GM18507 (cell line): ENCODE measurements at regions not wholly inside any gene's neighbourhood (a gene's known extent, or its start where the extent isn't known, plus 50 kb on each side); places are given as distances from the start of the nearest gene placed in this dataset.

ENCODE experiments used
- DNase-seq: peaks from one replicate; pipeline ENCODE4 v3.0.0; 2011; ENCODE audit warnings: low read depth; ENCODE audit not compliant: insufficient read length; ENCODE audit errors: extremely low spot score
- FAIRE-seq: peaks from 2 replicates; lab custom pipeline; 2011; peaks lifted over from hg19 to GRCh38; lab: Jason Lieb, UNC

DNA sequence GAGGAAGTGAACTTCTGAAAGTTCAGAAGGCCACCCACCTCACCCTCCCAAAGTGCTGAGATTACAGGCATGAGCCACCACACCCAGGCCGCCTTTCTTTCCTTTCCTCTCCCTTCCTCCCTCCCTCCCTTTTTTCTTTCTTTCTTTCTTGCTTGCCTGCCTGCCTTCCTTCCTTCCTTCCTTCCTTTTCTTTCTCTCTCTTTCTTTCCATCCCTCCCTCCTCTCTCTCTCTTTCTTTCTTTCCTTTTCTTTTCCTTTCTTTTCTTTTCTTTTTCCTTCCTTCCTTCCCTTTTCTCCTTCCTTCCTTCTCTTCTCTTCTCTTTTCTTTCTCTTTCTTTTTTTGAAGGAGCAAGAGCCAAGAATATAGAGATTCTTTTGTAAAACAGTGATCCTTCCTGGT, 208.3 kb upstream of the HMGA2 start:
- no peak for FAIRE-seq
- DNase-seq = no peak

DNA sequence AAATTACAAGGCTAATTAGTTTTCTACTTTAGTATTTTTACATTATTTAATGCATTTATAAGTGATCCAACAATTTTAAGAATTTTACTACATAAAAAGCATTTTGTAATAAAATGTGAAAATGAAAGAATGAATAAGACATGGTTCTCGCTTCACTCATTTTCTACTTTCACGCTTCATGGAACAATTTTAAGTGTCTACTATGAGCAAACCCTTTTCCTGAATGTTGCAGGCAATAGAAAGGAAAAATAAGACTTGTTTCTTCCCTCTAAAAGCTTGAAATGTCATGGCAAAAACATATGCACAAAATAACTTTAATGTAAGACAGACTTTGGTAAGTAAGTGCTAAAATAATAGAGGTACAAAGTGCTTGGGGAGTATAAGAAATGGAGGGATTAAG, 205.7 kb upstream of the HMGA2 start:
- no peak for DNase-seq
- no peak for FAIRE-seq

DNA sequence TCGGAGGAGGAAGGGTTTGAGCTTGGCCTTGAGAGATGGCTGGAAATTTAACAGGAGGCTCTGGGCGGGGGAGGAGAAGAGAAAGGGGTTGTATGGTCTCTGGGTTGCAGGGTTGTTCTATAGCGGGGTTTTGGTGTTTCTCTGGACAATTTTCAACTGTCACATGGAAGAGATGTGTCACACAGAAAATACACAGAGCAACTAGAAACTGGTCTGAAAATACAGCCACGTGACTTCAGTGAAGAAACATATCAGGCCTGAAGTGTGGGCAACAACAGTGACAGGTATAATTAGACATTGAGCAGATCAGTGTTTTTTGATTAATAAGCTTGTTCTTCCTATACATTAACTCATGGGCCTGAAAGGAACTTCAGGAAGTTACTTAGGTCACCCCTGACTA, 205.3 kb upstream of the HMGA2 start:
- FAIRE-seq (no peak), DNase-seq (no peak)

DNA sequence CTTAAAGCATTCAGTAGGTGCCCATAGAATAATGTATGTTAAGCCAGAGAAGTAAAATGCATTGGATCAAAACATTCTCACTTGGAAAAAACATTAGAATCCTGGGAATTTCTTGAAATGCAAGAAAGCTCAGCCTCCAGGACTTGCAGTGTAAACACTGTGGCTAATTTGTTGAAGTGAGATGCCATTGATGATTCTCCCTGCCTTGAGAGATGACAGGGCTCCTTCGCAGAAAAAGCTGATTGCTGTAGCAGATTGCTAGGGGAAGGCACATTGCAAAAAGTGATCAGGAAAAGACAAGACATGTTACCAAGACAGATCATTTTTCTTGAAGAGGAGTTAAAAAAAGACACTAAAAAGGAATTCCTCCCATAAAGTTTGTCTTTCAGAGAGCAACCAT, 204.2 kb upstream of the HMGA2 start:
- no peak for DNase-seq
- FAIRE-seq = no peak

DNA sequence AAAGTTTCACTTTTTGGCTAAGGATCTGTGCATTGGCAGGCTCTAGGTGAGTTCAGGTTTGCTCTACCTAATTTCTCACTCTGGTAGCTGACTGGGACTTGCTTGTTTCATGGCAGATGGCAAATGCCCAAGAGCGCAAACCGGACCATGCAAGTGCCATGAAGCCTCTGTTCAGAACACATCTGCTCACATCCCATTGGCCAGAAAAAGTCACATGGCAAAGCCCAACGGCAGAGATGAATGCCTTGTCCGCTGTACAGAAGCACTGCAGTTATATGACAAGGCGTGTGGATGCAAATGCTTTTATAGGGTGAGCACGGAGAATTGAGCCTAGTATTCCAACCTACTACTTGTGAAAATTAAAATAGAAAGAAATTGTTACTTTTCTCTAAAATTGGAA, 202.2 kb upstream of the HMGA2 start:
- DNase-seq (no peak), FAIRE-seq (no peak)

DNA sequence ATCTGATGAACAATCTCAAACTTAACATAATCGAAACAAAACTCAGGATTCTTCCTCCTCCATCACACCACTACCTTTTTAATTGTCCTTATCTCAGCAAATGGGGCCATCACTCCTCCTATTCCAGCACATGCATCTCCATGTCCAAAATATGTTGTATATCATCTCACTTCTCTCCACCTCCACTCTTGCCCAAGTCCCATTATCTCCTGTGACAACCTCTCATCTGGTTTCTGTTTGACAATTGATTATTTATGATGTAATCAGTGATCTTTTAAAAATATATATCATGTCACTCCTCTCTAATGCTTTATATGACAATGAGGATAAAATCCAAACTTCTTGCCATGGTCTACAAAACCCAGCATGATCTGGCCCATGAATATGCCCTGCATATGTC, 200.8 kb upstream of the HMGA2 start:
- DNase-seq = no peak
- FAIRE-seq = no peak

DNA sequence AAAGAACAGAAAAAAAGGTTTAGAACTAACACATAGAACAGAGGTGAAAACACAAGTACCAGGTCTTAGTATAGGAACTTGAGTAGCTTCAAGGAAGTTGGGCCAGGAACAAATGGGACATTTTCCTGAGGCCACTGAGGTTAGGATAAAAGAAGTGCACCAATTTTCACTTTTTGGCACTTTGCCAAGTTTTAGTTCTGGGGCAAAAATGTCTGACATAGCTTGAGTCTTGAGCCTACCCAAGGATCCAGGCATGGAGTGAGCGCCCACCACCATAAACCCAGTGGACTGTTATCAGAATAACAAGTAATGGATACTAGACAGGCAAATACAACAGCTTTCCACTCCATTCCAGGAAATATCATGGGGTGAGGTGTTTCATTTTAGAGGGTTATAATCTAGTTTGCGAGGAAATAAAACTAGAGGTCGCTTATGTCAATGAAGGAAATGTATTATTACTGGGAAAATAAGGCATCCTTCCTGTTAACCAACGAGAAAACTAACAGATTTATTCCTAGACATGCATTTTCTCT, 199.7 kb upstream of the HMGA2 start:
- DNase-seq (no peak), FAIRE-seq (no peak)

DNA sequence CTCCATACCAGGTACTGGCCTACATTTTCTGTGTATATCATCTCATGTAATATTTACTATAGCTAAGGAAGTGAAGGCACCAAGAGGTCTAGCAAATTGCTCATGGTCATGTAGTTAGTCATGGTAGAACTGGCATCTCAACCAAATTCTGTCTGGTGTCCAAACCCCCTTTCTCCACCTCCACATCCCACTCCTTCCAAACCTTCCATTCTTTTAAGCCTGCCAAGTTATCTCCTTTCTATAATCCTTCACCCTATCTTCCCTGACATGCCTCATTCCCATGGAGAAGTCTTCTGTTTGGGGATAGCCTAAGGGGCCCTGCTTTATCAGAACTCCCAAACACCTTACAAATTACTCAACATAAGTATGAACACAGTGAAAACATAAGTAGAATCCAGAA, 196.2 kb upstream of the HMGA2 start:
- FAIRE-seq (no peak), DNase-seq (no peak)

DNA sequence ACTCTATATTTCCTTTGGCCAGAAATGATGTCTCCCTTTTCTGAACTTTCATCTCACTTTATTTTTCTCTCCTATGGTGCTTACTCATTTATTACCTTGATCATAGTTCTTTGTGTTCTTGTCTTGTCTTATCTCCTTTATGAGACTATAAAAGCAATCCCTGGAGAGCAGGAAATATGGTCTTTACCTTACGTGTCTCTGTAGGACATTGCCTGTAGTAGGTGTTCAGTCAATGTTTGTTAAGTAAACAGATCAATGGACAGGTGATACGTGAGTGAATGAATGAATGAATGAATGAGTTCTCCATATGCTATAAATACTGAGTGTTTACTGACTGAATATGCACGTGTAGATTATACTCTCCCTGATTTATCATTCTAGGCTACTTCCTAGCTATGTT, 193.7 kb upstream of the HMGA2 start:
- FAIRE-seq (no peak), DNase-seq (no peak)

DNA sequence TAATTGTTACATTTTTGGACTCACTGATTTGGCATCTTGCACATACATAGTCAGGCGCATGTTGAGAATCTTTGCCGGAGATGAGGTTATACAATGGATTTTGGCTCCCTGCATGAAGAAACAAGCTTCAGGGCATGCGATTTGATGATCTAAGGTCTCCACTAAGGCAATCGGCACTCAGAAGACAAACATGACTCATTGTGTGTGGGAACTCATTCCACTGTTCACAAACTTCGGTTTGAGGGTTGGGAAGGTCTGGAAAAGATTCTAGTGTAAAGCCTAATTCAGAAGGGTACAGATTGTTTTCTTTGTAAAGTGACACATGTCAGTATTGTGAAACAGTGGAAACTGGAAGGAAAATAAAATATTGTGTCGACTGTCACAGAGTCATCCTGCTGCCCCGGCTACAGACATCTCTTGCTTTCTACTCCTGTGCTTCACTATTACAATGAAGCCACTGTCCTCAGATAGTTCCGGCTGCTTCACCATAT, 192.6 kb upstream of the HMGA2 start:
- DNase-seq (no peak), FAIRE-seq (no peak)

DNA sequence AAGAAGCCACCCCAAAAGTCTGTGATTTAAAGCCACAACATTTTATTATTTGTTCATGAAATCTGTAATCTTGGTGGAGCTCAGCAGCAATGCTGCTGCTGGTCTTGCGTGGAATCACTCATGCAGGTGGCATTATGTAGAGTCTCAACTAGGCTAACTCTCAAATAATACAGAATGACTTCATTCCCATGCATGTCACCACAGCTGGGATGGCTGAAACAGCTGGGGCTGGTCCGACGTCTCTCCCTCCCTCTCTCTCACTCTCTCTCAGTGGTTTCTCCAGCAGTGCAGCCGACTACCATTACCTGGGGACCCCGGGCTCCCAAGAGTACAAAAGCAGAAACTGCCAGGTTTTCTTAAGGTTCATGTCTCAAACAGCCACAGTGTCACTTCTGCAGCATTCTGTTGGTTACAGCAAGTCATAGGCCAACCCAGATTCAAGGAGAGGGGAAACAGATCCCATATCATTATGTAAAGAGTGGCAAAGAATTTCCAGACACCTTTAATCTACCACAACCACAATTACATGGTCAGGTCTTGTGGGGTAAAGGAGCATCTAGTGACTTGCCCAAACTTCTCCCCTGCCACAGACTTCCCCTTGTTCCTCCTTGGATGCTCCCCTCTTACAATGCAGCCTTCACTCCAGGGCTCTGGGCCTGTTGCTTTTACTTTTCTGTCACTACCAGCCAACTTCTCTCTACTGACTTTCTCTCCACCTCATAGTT, 192.0 kb upstream of the HMGA2 start:
- no peak for FAIRE-seq
- DNase-seq = no peak

DNA sequence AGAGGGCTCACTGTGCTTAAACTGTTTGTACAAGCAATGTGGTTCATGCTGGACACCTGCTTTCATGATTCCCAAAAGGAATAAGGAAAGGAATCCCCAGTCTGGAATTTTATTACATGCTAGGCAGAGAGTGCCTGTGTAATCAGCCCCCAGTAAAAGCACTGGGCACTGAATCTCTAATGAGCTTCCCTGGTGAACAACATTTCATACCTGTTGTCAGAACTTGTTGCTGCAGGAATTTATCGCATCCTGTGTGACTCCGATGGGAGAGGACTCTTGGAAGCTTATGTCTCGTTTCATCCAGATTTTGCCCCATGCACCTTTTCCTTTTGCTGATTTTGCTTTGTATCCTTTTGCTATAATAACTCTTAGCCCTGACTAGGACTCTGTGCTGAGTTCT, 190.2 kb upstream of the HMGA2 start:
- DNase-seq = no peak

DNA sequence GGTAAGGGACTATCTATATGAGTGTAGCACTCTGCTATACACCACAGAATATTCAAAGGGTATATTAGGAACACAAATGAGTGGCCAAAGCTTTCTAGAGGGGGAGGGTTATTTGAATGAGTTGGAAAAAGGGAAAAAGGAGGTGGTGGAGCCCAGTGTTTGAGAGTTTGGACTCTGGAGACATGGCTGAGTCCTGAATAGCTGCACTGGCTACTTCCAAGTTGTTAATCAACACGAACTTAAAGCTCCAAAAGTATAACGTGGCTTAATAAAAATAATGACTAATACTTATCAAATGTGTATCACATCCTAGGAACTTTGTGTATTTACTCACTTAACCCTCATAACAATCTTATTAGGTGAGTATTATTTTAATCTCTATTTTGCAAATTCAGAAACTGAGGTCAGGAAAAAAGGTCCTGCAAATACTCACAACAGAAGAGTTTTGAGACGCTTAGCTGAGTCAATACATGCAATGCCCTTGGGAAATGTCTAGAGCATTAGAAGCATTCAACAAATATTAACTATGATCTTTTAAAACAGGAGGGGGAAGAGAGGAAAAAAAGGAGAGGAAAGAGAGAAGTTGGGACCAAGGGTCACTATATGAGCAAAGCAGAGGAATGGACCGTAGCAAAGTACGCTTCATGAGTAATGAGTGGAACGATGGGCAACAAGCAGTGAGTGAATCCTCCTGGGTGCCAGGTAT, 189.5 kb upstream of the HMGA2 start:
- FAIRE-seq = no peak

More for the DNA sequence above, 190.2 kb upstream of the HMGA2 start:
- FAIRE-seq = no peak

DNA sequence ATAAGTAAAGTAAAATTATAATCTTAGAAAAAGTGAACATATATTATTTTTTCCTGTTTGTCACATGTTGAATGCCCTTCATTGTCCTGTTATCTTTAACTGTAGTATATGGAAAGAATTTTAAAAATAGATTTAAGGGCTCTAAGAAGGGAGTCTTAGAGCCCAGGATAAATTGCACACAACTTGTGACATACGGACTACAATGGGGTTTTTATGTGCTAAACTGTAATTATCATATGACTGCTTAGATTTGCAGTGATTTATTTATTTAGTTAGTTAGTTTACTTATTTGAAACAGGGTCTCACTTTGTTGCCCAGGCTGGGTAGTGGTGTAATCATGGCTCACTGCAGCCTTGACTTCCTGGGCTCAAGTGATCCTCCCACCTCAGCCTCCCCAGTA, 187.8 kb upstream of the HMGA2 start:
- FAIRE-seq (no peak), DNase-seq (no peak)

More for the DNA sequence above, 189.5 kb upstream of the HMGA2 start:
- no peak for DNase-seq

DNA sequence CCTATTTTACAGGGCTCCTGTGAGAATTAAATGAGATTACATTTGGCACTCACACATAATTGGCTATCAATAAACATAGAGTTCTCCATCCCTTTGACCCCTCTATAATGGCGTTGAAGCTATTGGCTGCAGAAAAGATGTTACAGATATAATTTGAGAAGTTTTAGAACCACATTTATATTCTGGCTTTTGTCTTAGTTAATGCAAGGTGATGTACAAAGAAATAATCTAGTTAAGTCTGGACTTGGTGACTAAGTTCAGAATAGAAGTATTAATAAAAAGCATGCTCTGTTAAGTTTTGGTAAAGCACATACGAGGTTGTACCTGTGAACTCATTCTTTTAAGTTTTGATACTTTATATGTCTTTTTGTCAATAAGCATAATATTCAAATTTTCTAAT, 187.1 kb upstream of the HMGA2 start:
- no peak for FAIRE-seq

DNA sequence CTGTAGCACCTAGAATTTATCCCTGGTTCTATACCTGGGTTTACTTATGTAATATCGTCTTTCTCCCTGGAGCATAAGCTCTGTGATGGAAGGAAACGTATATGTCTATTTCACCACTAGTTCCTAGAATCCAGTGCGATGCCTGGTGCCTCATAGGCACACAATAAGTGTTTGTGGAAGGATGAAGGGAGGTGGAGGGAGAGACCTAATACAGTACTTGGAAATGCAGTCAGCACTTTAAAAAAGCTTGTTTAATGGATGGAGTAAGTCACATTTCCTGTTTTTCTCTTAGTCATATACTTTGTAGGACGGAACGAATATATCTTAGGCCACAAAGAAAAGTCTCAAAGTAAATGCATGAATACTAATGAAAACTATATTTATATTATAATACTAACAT, 186.5 kb upstream of the HMGA2 start:
- no peak for DNase-seq
- FAIRE-seq = no peak

More for the DNA sequence above, 187.1 kb upstream of the HMGA2 start:
- DNase-seq = no peak

DNA sequence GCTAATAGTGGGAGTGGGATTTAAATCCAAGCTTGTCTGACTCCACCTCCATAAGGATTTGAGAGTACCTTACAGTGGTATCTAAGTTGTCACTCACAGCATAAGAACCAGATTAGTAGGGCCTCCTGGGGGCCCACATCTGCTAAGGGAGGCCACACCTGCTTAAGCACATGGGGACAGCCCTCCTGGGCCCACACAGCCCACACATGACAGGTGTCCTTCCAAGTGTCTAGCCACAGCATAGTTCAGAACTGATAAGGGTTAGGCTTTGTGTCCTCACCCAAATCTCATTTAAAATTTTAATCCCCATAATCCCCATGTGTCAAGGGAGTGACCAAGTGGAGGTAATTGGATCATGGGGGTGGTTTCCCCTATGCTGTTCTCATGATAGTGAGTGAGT, 186.0 kb upstream of the HMGA2 start:
- DNase-seq (no peak), FAIRE-seq (no peak)

DNA sequence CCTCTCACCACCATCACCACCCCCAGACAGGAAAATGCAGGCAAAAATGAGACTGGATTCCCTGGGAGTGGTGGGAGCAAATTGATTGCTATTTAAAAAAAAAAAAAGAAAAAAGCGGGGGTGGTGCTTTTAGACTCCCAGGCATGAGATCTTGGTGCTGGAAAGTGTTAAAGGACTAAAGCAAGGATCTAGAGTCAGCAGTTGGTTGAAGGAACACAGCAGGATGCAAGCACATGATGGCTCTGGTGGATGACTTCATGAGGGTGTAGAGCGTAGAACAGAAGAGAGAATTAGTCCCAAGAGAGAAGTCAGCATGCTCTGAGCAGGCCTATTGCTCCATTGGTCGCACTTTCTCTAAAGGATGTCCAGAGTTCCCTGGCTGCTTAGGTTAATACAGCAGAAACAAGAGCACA, 183.8 kb upstream of the HMGA2 start:
- DNase-seq (no peak), FAIRE-seq (no peak)

DNA sequence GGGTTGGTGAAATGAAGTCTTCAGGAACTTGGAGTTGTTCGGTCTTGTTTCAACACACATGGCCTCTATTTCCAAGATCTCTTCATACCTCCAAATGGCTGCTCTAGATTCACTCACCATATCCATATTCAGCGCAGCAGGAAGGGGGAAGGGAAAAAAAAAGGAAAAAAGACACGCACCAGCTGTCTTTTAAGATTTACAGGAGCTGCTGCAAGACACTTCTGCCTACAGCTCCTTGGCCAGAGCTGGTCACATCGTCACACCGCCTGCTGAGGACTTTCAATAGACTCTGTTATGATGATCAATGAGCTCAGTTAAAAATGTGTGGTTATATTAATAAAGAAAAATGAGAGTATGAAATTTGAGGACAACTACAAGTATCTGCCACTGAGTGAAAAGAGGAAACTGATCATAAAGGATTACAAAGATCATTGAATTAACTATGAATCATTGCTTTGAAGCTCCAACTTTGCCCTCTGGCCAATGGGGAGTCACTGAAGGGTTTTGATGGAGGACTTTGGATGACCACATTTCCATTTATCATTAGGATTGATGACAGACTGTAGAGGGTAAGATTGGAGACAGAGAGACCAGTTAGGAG, 182.1 kb upstream of the HMGA2 start:
- FAIRE-seq (no peak), DNase-seq (no peak)

DNA sequence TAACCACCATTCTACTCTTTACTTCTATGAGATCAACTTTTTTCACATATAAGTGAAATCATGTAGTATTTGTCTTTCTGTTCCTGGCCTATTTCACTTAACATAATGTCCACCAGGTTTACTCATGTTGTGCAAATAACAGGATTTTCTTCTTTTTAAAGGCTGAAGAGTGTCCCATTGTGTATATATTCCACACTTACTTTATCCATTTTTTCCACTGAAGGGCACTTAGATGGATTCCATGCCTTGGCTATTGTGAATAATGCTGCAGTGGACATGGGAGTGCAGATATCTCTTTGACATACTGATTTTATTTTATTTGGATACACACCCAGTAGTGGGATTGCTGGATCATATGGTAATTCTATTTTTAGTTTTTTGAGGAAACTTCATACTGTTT, 181.1 kb upstream of the HMGA2 start:
- FAIRE-seq = no peak
- DNase-seq = no peak
